Activated CD4-positive, alpha-beta T cell treated with anti-CD3 and anti-CD28 coated beads, Interleukin-2, amount 50 U/mL, for 16 hours (primary cell): ENCODE measurements at regions not wholly inside any gene's neighbourhood (a gene's known extent, or its start where the extent isn't known, plus 50 kb on each side); places are given as distances from the start of the nearest gene placed in this dataset.

ENCODE experiments used
- DNase-seq: peaks from one replicate; pipeline ENCODE4 v3.0.0-alpha.2; 2020

- DNase-seq, result no peak
Observed at GRCh38 chr14:101477648-101478047, 83.6 kb upstream of the DIO3 start.

DNA sequence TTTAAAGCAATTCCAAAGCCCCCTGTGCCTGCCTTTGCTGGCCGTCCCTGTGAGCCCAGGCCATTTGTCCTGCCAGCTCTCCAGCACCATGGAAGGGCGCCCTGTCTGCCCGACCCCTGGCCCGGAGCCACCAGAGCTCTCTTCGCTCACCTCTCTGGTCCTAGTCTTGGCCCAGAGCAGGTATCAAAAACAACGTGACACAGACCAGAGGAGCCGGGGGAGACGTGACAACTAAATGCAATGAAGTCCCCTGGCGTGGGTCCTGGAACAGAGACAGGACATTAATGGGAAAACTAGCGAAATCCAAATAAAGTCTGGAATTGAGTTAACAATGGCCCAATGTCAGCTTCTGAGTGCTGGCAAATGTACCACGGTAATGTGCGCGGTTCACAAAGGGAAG, 83.2 kb upstream of the DIO3 start:
- DNase-seq, result no peak

GRCh38 chr14:101478796-101479410, 82.4 kb upstream of the DIO3 start:
- DNase-seq, result no peak

GRCh38 chr14:101480022-101480746, 81.1 kb upstream of the DIO3 start:
- no peak for DNase-seq

- no peak for DNase-seq
Observed at GRCh38 chr14:101480747-101481530, 80.4 kb upstream of the DIO3 start.

- DNase-seq, result no peak
Observed at GRCh38 chr14:101481557-101481956, 79.7 kb upstream of the DIO3 start.

- no peak for DNase-seq
Observed at GRCh38 chr14:101482066-101482465, 79.2 kb upstream of the DIO3 start.

DNA sequence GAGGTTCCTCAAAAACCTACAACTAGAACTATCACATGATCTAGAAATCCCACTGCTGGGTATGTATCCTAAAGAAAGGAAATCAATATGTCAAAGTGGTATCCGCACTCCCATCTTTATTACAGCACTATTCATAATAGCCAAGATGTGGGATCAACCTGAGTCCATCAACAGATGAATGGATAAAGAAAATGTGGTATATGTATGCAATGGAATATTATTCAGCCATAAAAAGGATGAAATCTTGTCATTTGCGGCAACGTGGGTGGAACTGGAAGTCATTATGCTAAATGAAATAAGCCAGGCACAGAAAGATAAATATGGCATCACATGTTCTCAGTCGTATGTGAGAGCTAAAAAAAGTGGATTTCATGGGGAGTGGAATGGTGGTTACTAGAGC, 77.5 kb upstream of the DIO3 start:
- no peak for DNase-seq

DNA sequence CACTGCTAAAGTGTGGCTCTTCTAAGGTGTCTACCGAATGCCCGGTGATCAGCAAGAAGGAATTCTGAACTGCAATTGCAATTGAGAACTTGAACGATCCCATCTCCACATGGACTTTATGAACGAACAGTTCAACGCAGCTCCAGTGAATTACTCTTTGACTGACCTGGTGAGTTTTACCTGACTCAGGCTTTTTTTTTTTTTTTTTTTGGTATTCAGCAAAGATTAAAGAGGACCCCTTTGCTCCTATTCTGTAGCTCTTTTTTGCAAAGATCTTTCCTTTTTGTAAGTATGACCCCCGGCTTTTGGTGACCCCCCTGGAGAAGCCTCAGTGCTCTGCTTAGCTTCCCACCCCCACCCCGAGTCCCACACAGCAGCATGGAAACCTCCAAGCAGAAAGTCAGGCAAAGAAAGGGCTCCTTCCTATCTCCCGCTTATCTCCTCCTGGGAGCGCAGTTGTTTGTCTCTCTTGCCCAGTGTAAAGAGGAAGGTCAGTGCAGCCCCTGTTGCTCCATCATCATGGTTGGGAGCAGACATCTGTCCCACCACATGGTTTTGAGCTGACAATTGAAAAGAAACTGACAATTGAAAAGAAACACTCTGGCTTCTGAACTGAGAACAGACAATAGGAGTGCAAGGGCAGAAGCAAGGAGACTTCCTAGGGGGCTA, 72.1 kb upstream of the DIO3 start:
- DNase-seq, result no peak

- no peak for DNase-seq
Observed at GRCh38 chr14:101490771-101491170, 70.5 kb upstream of the DIO3 start.

- no peak for DNase-seq
Observed at GRCh38 chr14:101491841-101492240, 69.5 kb upstream of the DIO3 start.

GRCh38 chr14:101492716-101493115, 68.6 kb upstream of the DIO3 start:
- DNase-seq, result no peak

DNA sequence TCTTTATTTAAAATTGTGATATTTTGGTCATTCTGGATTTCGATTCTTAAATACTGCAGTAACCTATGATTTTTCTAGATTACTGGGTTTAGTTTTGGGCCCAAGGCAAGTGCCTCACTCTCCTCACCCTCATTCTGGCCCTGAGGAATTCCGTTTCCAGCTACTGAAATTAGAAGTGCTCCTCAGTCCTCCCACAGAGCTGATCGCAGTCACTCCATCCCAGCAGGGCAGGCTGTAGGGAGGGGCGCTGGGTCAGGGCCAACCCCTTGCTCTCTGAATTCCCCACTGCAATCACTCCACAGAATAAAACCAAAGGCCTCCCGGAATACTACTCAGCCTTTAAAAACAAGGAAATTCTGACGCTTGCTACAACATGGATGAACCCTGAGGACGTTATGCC, 66.5 kb upstream of the DIO3 start:
- DNase-seq, result no peak

GRCh38 chr14:101495284-101495683, 66.0 kb upstream of the DIO3 start:
- DNase-seq, result no peak

- DNase-seq, result no peak
Observed at GRCh38 chr14:101495827-101496775, 65.2 kb upstream of the DIO3 start.

DNA sequence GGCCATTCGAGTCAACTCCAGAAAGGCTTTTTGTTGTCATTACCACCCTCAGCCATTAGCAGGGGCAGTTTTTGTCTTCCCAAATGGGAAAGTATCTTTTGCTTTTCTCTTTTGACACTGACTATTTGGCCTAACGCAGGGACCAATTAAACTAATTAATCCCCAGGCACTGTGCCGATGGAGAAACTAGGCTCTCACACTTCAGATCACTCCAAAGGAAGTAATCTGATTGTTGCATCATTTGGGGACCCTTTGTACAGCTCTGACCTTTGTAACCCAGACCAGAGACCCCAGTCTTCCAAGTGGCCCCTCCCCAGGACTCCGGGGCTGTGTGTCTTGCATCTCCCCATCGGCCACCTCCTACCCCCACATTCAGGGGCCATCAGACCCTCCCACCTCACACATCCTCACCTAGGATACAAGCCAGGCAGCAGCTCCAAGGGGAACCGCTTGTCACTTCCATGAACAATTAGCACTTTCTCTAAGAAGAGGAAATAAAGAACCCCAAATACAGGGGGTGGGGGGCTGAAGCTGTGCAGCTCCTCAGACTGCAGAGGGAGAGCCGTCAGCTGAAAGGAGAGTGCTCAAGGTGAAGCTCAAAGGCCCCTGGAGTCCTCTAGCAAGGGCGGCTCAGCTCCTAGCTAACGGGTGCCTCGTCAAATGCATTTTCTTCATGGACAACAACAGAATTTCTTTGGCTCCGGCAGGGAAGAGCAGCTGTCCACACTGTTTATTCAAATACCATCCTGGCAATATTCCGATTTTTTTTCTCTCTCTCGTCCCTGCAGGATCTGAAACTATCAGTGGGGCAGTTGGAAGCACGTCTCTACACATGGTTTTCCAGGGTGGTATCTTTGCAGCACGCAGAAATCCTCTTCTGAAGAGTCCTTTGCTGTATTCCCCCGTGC, 64.3 kb upstream of the DIO3 start:
- DNase-seq, result no peak

DNA sequence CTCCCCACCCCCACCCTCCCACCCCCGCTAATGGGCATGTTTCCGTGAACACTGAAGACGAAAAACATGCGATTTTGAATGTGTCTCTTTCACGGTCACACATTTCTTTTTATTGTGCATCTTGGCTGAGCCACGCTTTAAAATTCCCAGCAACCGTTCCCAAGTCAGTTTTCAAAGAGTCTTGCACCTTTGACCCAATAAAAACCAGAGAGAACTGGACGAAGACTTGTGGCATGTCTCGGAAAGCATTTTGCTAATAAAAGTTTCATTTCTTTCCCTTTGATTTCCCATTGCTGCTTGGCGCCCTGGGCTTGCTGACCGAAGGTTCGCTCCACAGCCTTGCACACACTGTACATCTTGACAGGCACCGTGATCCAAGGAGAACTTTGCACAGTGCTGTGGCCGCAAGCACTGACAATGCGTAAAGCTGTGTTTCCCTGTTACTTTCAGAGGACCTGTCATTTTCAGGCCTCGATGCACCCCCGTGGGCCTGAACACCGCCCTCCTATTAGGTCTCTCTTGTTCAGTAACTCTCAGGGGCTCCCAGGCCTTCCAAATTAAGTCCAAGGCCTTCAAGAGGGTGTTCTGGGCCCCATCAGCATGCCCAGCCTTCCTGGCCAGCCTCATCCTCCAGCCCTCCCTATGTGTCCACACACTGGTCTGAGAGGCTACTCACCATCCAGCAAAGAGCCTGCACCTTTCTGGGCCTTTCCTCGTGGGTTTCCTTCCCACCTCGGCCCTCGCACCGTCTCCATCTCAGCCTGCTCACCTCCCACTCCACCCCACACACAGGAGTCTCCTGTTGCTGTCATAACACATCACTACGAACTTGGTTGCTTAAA, 63.4 kb upstream of the DIO3 start:
- no peak for DNase-seq

- no peak for DNase-seq
Observed at GRCh38 chr14:101498526-101498860, 62.8 kb upstream of the DIO3 start.

DNA sequence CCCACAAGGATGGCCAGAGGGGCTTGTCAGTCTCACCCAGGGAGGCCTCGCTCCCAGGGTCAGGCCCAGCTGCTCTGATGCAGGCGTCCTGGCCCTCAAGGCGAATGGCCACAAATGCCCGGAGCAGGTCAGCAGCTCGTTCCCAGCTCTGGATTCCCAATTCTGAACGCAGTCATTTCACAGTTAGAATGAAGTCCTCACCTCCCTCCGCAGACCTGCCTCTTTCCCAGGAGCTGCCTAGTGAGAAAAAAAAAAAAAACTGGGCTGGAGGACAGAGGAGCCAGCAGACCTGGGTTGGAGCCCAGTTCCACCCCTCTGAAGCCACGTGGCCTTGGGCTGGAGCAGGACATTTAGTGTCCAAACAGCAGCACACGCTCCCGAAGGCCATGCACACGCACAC, 62.2 kb upstream of the DIO3 start:
- no peak for DNase-seq

DNA sequence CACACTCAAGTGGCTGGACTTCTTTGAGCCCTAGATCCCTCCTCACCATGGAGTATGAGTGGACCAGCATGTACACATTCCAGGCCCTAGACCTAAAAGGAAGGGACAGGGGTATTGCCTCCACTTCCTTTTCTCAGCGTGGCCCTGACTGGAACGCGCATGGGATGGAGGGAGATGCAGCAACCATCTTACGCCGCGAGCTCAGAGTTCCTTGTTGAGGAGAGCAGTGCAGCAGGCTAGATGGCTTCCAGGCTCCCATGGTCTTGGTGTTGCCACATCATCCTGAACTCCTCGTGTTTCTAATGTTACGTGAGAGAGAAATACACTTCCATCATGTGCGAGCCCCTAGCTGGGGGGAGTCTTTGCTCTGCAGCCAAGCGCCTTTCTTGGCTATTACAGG, 61.8 kb upstream of the DIO3 start:
- DNase-seq, result no peak
